HG02852 (cell line): ENCODE measurements at regions not wholly inside any gene's neighbourhood (a gene's known extent, or its start where the extent isn't known, plus 50 kb on each side); places are given as distances from the start of the nearest gene placed in this dataset.

ENCODE experiments used
- ATAC-seq: cut with Tn5 transposase; IDR thresholded peaks from one replicate; pipeline ENCODE4 v1.9.1; 2021; ENCODE audit warnings: mild to moderate bottlenecking, moderate library complexity; ENCODE audit not compliant: unreplicated experiment

DNA sequence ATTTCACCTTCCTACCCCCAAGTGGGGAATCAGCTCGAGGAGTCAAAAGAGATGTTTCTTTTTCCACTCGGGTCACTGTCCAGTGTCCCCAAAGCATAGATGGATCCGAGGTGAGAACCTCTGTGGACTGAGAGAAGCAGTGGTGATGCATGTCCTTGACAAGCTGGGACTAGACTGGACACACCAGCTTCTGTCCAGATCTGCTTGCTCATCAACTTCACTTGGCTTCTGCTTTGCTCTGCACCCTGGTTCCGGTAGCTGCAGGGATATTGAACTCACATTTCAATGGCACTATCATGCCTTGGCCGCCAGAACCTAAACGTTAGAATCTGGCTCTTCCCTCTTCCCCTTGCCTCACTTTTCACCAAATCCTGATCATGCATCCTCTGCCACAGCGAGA, 50.3 kb upstream of the CXCL12 start:
- ATAC-seq, result no peak

DNA sequence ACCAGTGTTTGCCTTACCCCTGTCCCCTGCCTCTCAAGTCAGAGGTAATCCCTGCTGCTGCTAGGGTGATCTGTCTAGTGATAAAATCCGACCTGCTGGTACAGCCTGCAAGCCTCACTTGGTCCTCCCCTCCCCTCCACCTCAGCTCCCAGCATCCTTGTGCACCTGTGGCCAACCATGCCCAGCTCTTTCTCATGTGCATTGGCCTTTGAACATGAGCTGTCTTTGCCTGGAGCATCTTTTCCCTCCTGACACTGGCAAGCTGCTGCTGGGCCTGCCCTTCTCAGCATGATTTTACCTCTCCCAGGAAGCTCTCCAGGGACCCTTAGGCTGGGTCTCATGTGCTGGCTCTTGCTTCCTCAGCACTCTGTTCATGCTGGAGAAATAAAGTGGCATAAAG, 51.3 kb upstream of the CXCL12 start:
- ATAC-seq, result no peak

DNA sequence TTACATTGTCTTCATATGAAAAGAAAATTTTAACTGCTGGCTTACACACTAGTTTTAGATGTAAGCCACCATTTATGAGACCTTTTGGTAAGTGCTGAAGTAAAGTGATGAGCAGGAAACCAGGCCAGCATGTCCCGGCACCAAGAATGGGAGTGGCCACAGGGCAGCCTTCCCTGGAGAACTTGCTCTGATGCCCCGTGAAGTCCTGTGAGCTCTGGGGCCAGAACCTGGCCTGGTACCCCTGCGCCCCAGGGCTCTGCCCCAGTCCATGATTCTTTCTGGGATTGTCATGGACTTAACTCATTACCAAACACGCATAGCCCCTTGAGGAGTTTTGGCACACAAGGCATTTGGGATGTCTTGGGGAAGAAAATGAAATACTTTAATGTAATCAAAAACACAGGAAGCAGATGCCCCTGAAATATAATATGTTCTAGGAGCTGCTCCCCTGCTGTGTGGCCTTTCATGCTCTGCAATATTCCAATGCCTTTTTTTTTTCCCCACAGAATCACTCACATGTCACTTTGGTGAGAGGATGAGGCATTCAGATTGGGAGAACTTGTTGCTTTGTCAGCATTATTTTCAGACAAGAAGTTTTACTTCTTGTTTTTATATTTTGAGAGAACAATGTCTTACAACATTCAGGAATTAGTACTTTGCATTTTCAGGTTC, 53.1 kb upstream of the CXCL12 start:
- no peak for ATAC-seq

DNA sequence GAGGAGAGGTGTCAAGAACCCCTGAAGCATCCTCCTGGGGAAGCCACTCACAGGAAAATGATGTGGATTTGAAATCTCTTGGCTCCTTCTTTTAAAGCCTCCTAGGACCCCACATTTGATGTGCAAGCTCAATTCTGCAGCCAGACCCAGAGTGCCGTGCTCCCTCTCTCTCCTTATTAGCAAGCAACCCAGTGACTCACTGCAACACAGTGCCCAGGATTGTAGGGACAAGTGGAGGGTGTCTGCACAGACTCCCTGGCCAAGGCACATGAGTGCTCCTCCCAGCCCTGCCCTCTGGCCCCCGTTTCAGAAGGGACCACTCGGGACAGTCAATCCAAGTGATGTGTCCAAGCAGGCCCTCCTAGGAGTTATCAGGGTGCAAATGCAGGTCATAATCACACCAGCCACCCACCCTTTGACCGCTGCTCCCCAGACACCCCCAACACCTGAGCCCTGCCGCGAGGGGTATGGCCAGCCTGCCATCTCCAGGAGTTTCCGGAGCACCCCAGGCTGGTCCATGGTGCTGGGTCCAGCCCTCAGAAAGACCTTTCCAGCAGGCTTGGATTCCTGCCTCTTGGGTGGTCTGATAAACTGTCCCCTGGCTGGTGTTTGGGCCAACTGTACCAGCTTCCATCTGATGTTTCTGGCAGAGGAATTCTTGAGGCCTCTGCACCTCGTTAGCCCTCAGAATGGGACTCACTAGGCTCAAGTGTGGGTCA, 54.5 kb upstream of the CXCL12 start:
- no peak for ATAC-seq

DNA sequence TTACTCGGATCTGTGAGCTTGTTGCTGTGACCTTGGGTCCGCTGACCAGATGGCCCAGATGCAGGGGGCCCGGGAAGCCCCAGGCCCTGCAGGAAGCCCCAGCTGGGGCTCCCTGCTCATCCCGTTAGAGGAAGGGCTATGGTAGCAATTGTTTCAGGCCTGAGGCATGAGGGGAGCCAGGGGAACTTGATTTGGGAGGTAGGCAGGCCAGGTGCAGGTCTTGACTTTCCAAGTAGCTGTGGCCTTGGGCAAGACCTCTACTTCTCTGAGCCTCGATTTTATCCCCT, 55.0 kb upstream of the CXCL12 start:
- ATAC-seq, result no peak

DNA sequence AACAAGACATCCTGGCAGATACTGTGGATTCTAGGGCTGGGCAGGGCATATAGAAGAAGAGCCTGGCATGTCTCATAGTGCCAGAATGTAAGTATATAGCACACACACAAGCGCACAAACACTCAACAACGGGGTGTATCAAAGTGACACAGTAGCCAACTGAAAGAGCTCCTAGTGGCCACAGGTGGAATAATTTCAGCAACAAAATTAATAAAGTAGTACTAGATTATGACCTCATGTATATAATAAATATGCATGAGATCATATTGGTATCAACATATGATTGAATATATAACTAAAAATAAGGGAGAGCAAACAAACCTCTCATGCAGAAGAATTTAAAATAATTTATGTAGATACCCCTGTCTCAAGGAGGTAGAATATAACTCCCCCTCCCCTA, 72.4 kb upstream of the CXCL12 start:
- no peak for ATAC-seq

DNA sequence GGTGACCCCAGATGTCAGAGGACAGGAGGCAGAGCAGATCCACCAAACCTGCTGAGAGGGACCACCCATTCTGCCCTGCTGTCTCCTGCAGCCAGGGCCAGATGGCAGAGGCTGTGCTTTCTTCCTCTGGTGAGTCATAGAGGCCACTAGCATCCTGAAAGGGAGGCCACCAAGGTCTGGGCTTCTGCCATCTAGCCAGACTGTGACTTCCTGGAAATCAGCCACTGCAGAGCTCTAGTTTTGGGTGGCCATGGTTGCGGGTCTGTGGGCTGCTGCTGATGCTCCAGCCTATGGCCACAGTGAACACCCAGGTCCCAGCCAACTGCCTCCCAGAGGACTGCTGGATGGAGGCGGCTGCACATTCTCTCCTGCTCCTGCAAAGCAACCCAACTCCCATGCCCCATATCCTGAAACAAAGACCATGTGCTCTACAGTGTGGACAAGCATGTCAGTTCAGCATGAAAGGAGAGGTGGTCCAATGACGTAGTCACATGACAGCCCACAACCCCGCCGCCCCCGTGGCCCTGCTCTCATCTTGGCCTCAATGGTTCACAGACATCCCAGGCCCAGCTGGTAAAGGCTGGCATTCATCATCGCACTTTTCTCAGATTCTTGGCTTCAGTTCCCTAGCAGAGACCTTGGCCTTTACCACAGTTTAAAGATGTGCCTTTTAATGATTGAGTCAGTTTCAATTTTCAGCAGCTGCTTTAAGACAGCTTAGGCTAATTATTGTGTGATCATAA, 73.9 kb upstream of the CXCL12 start:
- ATAC-seq, result no peak

DNA sequence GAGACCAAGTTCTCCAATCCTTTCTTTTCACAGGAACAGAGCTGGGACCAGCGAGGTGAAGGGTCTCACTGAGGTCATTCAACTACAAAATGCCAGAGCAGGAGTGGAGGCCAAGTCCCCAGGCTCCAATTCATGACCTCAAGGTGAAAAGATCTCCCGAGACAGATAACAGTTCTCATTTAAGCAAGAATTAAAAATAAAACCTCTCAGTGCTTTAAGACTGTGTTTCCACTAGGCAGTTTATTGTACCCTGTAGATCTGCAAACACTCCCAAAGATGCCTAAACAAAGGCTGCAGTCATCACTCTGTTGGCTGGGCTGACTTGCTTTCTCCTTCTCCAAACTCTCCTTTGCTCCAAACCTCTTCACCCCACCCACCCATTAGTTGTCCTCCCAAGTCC, 74.8 kb upstream of the CXCL12 start:
- ATAC-seq, result no peak

DNA sequence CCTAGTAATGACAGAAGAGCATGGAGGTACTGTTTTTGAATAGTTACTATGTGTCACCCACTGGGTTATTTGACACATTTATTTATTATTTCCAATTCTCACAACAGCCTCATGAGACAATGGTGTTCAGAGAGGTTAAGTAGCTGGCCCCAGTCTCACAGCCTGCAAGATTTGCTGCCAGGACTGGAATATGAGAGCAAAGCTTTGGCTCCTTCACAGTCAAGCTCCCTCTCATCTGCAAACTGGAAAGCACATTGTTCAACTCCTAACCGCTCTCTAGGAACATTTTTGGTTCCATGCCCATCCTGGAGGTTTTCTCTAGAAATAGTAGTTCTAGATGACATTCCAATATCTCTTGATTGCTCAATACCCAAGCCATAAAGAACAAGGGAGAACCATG, 75.5 kb upstream of the CXCL12 start:
- no peak for ATAC-seq

DNA sequence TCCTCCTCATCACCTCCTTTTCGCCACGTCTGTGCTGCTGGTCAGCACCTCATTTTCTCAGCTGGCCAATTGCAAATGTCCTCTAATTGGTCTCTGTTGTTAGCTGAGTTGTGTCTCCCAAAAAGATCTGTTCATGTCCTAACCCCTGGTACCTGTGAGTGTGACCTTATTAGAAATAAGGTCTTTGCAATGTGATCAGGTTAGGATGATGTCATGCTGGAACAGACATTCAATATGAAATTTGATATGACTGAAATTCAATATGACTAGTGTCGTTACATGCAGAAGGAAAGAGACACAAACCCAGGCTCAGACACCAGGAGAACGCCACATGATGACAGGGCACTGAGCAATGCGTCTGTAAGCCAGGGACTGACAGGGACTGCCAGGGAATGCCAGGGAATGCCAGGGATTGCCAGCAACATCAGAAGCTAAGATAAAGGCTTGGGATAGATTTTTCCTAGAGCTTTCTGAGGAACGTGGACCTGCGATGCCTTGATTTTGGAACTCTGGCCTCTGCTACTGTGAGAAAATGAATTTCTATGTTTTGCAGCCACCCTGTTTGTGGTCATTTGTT, 77.5 kb upstream of the CXCL12 start:
- no peak for ATAC-seq

DNA sequence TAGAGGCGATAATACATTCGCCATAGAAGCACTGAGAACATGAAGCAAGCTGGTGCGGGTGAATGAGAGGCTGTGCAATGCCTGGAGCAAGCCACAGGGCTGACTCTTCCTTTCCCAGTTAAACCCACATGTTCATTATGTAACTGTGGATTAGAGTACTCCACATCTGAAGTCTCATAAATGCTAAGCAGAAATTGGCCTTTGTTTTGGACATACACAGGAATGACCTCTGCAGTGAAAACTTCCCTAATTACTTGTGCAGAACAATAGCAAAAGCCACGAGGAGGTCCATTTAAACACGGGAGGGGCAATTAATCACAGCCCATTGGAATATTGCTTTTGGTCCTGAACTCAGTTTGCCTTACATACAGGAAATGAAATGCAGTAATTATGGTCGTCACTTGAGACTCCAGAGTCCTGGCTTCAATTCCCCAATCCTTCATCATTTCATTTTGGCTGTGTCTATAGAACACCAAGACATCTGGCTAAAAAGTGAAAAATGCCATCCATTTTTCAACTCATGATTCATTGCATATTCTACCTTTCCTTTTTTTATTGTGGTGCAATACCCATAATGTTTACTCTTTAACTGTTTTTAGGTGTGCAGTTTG, 78.7 kb upstream of the CXCL12 start:
- ATAC-seq, result no peak

DNA sequence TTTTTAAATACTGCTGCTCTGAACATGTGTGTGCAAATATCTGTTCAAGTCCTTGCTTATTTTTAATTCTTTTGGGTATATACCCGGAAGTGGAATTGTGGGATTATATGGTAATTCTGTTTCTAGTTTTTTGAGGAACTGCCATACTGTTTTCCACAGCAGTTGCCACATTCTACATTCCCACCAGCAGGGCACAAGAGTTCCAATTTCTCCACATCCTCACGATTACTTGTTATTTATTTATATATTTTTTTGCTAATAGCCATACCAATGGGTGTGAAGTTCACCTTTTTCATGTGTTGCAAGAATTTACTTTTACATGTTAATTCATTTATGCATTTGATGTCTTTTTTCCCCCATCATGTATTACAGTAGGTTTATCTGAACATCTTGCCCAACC, 79.6 kb upstream of the CXCL12 start:
- no peak for ATAC-seq

DNA sequence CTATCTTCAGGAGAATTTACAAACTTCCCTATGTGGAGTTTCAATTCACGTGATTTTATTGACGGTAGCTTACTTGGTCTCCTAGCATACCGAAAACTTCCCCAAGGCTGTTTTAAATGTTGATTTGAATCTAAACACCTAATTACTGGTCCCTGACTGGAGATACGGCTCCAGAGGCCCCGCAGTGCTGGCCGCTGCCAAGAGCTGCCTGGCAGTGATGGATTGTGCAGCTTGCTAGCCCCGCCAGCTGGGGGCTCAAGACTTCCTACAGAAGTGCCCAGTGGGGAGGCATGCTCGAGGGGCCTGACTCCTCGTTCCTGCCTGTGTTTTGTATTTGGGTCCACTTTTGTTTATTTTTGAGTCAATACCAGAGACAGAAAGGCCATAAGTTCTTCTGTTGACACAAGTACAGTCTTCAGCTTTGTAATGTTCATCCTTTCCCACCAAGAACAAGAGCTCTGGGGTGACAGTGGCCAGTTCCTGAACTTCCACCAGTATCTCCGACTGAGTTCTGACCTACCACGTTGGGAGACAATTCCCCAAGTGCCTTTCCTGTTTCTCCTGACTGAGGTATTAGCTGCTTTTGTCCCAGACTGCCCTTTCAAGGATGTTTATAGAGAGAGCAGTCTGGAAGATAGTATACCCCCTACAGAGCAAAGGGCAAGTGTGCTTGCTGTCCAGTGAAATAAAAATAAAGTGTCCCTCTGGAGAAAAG, 80.7 kb upstream of the CXCL12 start:
- no peak for ATAC-seq

DNA sequence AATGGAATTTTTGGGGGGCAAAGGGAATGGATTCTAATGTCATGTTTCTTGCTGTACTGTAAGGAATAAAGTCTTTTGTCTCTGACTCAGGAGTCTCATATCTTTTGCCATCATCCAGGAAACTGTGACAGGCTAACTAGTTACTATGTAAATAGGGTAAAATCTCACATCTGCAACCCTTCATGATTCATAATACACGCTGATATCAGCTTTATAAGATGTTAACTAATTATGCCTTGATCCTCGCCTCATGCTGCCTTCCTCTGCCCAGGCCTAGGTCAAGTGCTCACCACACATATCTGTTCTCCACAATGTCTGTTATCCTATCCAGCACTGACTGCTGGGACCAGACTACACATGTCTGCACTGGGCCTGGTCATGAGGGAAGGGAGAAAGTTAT, 81.3 kb upstream of the CXCL12 start:
- ATAC-seq, result no peak

DNA sequence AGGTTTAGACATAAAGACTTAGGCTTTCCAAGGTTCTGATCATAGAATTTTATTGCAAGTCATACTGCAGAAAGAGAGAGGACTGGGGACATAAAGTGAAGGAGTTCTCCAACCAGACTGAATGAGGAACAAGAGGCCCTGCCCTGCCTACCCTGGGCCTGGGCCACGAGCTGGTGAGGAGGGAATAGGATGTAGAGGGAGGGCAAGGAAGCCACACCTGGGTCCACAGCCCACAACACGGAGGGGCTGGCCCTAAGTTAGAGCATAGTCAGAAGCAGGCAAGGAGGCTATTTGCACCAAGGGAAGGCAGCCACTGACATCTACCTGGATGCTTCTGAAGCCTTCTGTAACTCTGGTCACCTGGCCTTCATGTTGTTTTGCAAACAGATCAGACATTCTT, 82.2 kb upstream of the CXCL12 start:
- ATAC-seq, result no peak

DNA sequence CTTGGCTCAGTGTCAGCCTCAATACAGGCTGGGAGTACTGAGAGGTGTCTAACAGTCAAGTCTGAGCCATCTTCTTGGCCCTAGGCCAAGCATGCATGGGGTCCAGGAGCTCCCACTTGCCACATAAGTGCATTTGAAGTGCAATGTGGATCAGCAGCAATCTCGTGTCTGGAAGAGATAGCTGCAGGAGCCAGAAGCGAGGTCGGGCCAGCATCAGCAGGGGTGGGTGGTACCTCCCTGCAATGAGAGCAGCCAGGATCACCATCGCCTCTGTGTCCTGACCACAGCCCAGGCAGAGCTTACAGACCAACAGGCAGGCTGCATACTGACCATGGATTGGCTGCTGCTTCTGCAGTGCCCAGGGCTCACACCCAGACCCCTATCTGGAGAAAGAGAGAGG, 83.0 kb upstream of the CXCL12 start:
- no peak for ATAC-seq

DNA sequence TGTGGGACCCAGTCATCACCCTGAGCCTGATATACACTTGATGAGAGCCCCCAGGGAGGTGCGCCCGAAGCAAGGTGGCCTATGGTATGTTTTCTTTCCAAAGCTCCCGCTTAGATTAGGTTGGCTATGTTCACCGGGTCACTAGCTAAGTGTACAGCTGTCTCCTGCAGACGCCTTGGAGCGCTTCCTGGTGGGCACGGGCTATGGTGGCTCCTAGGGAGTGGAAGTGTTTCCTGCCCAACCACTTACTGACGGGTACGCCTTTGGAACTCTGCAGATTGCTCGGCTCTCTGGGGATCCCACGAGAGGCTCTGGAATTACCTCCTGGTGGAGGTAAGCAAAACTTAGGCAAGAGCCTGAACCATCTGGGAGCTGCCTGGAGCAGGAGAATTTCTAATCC, 83.6 kb upstream of the CXCL12 start:
- no peak for ATAC-seq

DNA sequence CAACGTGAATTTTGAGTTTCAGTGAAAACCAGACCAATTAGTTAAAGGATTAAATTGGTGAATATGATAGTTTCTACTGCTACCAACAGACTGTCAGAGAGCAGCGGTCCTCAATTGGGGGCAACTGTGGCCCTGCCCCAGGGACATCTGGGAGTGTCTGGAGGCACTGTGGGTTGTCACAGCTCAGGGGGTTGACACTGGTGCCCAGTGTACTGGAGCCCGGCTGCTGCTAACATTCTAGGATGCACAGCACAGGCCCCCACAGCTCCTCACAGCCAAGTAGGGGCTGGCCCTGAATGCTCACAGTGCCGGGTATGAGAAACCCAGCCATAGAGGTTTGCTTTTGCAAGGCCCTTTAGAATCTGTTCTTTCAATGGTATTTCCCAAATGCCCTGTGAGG, 84.1 kb upstream of the CXCL12 start:
- ATAC-seq, result no peak

DNA sequence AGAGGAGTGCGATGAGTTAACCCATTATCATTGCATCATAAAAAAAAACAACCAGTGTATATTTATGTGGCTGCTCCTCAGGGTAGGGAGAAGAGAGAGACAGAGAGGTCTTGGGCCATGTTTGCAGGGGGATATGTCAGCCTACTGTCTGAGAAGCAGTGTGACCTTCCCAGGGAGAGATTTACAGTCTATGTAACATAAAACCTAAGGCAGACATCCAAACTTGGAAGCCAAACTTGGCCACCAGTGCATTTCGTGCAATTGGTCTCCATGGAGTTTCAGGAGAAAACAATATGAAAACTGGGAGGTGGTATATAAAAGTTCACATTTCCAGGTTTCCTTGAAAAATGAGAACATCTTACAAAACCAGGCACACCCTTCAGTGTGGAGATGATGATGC, 85.9 kb upstream of the CXCL12 start:
- ATAC-seq, result no peak

DNA sequence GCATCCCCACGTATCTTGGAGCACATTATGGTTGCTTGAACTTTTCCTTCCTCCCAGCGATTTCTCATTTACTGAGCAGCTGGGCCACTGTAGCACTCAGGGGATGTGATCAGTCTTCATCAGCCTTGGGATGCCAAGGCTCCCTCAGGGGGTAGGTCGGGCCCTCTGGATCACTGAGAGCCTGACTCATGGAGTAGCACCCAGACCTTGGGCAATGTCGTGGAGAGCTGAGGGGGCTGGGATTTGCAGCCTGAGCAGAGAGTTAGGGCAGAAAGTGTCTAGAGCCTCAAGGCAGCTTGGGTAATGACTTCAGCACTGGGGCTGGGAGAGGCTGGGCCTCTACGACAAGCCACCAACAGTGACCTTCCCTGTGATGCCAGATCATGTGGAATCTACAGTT, 86.5 kb upstream of the CXCL12 start:
- no peak for ATAC-seq

DNA sequence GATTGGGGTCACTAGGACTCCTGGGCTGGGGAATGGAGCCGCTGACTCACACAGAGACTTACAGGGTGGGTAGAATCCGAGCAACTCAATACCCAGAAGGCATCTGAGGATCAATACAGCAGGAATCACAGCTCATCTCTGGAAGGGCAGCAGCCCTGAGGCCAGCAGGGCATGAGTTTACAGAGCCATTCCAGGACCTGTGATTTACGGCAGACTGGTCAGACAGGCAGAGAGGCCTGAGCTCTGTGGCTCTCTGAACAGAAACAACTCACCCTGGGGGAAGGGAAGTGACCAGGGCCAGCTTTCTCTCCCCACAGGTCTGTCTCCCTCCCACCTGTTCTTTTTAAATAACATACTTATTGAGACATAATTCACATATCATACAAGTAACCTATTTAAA, 88.2 kb upstream of the CXCL12 start:
- ATAC-seq, result no peak
